Cardiac muscle cell (in vitro differentiated cells and primary cell): ENCODE measurements at regions not wholly inside any gene's neighbourhood (a gene's known extent, or its start where the extent isn't known, plus 50 kb on each side); places are given as distances from the start of the nearest gene placed in this dataset.
"Not testable (repeated sequence)": the region's sequence is repeated elsewhere in the genome, so short reads cannot be mapped to it uniquely, and the experiment has no call there.

Source experiments
- DNase-seq, 2 donors: peaks; one replicate each; pipeline versions ENCODE4 v3.0.0 to v3.0.0-alpha.2; 2010 to 2017; ENCODE audit warnings: low read depth in 1 of 2, low spot score in 1 of 2
- H3K27ac ChIP-seq: fragments of 200-600 bp; sonication (generic); 2 replicates; pipeline ENCODE4 v1.5.1; 2016
- H3K27me3 ChIP-seq: fragments of 200-600 bp; sonication (generic); 2 replicates; pipeline ENCODE4 v1.6.0; 2016; ENCODE audit warnings: control low read depth
- H3K36me3 ChIP-seq: fragments of 200-600 bp; sonication (generic); 2 replicates; pipeline ENCODE4 v1.5.1; 2016; ENCODE audit warnings: control low read depth
- H3K4me1 ChIP-seq: fragments of 200-600 bp; sonication (generic); 2 replicates; pipeline ENCODE4 v1.8.1; 2017; ENCODE audit warnings: low read depth, mild to moderate bottlenecking, mixed run types
- H3K4me3 ChIP-seq: fragments of 200-600 bp; sonication (generic); 2 replicates; pipeline ENCODE4 v1.5.1; 2016; ENCODE audit warnings: mild to moderate bottlenecking
- H3K9me3 ChIP-seq: fragments of 200-600 bp; sonication (generic); 2 replicates; pipeline ENCODE4 v1.5.1; 2017; ENCODE audit warnings: low read depth, mild to moderate bottlenecking, control low read depth
- CTCF ChIP-seq: IDR thresholded peaks from 2 replicates; pipeline ENCODE4 v1.5.1; 2012; ENCODE audit warnings: low read depth, mild to moderate bottlenecking, low read length

GRCh38 chr15:79620112-79620857 lies 188.1 kb downstream of the MINAR1 start:
- no peaks in the 10 kb centered on the region for H3K36me3 ChIP-seq
- no peak overlapping the region for H3K27ac ChIP-seq
- H3K4me1 ChIP-seq, result no peaks in the 10 kb centered on the region
- peak in 1 of 2 donors; percentile 25 for DNase-seq
- no peaks in the 10 kb centered on the region for H3K27me3 ChIP-seq
- no peak overlapping the region for H3K4me3 ChIP-seq
- no peak for TF ChIP-seq CTCF
- no peaks in the 10 kb centered on the region for H3K9me3 ChIP-seq

- H3K36me3 ChIP-seq, H3K4me1 ChIP-seq, H3K27me3 ChIP-seq, H3K27ac ChIP-seq, H3K4me3 ChIP-seq, DNase-seq, H3K9me3 ChIP-seq: not testable (repeated sequence)
Observed at GRCh38 chr15:79621805-79622204, 189.7 kb downstream of the MINAR1 start.

GRCh38 chr15:79623488-79623887 lies 191.4 kb downstream of the MINAR1 start:
- TF ChIP-seq CTCF, result no peak
- H3K36me3 ChIP-seq, result no peaks in the 10 kb centered on the region

DNA sequence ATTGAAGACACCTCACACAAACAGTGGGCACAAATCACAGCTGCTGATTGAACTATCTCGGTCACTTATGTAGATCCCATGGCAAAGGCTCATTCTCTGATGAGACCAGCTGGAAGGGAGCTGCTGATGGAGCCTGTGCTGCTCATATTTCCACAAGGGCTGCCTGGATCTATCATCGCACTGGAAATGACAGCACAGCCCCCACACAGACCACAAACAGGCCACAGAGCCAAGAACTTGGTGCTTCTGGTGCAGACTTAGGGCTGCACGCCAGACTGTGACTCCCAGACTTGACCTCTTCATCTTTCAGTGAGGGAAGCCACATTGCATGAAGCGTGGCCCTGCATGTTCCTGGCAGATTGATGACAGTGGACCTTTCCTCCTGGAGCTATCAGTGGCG lies 197.6 kb downstream of the MINAR1 start:
- no peak overlapping the region for H3K27ac ChIP-seq
- no peak overlapping the region for H3K4me3 ChIP-seq
- H3K36me3 ChIP-seq, result no peaks in the 10 kb centered on the region
- peak in 1 of 2 donors; percentile 79 for DNase-seq
- no peaks in the 10 kb centered on the region for H3K9me3 ChIP-seq
- no peaks in the 10 kb centered on the region for H3K27me3 ChIP-seq
- TF ChIP-seq CTCF, result no peak
- H3K4me1 ChIP-seq, result no peaks in the 10 kb centered on the region

More at GRCh38 chr15:79623488-79623887, 191.4 kb downstream of the MINAR1 start:
- H3K27me3 ChIP-seq, result no peaks in the 10 kb centered on the region
- no peak overlapping the region for H3K27ac ChIP-seq
- no peaks in the 10 kb centered on the region for H3K4me1 ChIP-seq
- H3K4me3 ChIP-seq, result no peak overlapping the region
- DNase-seq, result no peak
- H3K9me3 ChIP-seq, result no peaks in the 10 kb centered on the region

DNA sequence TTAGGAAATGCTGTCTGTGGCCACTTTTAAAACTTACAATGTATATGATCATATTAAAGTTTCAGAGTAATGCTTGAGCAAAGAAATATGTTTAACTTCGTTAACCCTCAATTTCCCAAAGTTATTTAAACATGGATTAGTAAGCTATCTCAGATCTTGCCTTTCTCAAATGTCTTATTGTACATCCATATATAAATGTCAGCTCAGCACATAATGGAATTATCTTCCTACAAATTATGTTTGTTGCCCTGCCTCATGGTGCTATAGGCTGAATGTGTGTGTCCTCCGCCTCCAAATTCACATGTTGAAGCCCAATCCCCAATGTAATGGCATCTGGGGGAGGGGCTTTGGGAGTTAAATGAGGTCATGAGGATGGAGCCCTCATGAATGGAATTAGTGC lies 200.3 kb downstream of the MINAR1 start:
- TF ChIP-seq CTCF, result no peak
- Histone ChIP-seq H3K4me3 (no peak overlapping the region), H3K36me3 (no peaks in the 10 kb centered on the region), H3K27ac (no peak overlapping the region), H3K4me1 (no peaks in the 10 kb centered on the region), H3K27me3 (no peaks in the 10 kb centered on the region), H3K9me3 (no peaks in the 10 kb centered on the region)
- DNase-seq, result no peak

DNA sequence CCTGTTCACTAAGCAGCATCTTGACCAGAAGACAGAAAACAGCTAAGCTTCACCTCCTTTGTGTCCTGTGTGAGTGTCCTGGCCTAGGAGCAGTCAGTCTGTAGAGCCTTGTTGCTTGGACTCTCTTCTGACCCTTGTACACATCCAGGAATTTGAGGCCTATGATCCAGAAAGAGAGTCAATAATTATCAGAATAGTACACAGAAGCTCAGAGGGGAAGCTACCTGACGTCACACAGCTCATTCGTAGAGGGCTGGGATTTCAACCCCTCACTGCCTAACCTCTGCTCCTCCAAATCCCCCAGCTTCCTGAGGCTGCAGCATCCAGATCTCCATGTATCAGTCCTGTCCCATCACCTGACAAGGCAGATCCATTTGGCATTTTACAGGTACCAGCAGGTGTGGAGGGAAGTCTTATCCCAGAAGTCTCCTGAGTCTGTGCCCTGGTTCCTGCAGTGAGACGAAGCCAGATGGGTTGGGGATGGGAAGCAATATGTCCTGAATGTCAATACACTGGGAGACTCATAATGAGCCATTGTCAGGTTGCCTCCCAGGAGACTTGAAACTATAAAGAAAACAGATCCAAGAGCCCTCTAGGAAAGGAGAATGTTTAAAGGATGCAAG lies 203.1 kb downstream of the MINAR1 start:
- H3K27me3 ChIP-seq, result no peaks in the 10 kb centered on the region
- H3K36me3 ChIP-seq, result no peaks in the 10 kb centered on the region
- H3K9me3 ChIP-seq, result no peaks in the 10 kb centered on the region
- no peak overlapping the region for H3K27ac ChIP-seq
- H3K4me3 ChIP-seq, result no peak overlapping the region
- TF ChIP-seq CTCF, result no peak
- DNase-seq, result no peak
- no peaks in the 10 kb centered on the region for H3K4me1 ChIP-seq
